Esophagus squamous epithelium (tissue), 4 donors: ENCODE measurements at regions not wholly inside any gene's neighbourhood (a gene's known extent, or its start where the extent isn't known, plus 50 kb on each side); places are given as distances from the start of the nearest gene placed in this dataset.

Experiments used
- CTCF ChIP-seq, 6 experiments: fragments of 450-650 bp in 4 of 6; fragments of 200-600 bp in 2 of 6; sonication (generic) in 2 of 6; IDR thresholded peaks; one replicate each; pipeline ENCODE4 v1.5.1; 2016 to 2019; ENCODE audit warnings: antibody characterized with exemption in 6 of 6, mild to moderate bottlenecking in 4 of 6, moderate library complexity in 4 of 6
- POLR2A ChIP-seq, 4 donors: fragments of 450-650 bp; IDR thresholded peaks; one replicate each; pipeline ENCODE4 v1.6.1; 2017; ENCODE audit warnings: antibody characterized with exemption in 4 of 4, mild to moderate bottlenecking in 4 of 4, moderate library complexity in 3 of 4

DNA sequence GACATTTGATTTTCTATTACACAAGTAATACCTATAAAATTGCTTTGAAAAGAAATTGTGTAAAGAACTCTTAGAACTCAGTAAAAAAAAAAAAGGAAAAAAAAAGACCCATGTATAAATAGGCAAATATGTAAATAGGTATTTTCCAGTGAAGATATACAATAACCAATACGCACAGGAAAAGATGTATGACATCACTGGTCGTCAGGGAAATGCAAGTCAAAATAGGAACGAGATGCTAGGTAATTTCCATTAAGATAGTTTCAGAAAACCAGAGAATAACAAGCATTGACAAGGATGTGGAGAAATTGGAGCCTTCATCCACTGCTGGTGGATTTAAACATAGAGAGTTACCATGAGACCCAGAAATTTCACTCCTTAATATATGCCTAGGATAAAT lies 708.8 kb downstream of the MTRR start:
- no peak for TF ChIP-seq CTCF (IDR thresholded peaks at IDR 0.05)
- TF ChIP-seq POLR2A (IDR thresholded peaks at IDR 0.05), result no peak
